ENCODE measurements at regions not wholly inside any gene's neighbourhood (a gene's known extent, or its start where the extent isn't known, plus 50 kb on each side); places are given as distances from the start of the nearest gene placed in this dataset.

DNA sequence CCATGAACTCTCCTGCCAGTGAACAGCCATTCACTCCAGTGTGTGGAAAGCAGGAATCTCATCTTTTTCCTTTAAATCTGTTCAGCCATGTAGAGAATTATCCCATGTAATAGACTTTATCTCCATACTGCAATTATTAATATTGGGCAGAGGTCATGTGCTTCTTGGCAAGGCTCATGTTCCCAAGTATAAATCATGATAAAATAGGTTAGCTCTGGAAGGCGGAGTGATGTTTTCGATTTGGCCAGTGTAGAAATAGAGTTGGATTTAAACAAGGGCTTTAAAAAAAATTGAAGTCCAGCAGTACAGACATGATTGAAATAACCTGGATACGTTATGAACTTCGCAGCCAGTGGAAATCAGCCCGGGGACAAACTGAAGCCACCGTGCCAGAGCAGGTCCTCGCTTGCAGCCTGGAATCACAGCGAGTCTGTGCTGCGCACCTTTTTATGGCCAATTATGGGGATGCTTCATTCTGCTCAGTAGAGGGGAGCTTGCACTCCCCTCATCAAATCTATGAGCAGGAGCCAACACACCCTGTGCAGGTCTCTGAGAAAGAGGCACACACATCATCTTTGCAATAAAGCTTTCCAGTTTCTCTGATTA lies 654.0 kb upstream of the MKI67 start:
- Mint-ChIP-seq H3K4me1 (ENCODE audit: low read depth) (no peaks in the 10 kb centered on the region), H3K9me3 (no peaks in the 10 kb centered on the region), H3K27me3 (ENCODE audit: low read depth) (peaks cover 3% of the 10 kb centered on the region), H3K36me3 (ENCODE audit: insufficient read depth) (no peaks in the 10 kb centered on the region), H3K4me3 (no peak overlapping the region)
- ATAC-seq (no peak), DNase-seq (no peak)

DNA sequence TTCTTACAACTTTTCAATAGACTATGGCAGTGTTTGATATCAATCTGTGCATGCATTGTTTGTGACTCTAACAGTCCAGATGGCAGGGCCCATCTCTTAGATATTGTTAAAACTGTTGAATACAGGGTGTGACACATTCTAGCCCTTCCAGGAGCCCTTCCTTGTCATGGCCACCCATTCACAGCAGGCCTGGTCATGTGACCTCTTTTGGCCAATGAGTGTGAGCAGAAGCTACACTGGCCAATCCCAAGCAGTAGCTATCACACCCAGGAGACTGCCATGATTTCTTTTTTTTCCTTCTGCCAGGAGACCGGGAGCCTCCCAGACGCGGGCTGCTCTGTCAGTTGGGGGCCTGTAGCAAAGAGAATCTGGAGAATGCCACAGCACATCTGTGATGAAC lies 655.4 kb upstream of the MKI67 start:
- no peak for DNase-seq
- H3K4me1 Mint-ChIP-seq (ENCODE audit: low read depth): no peaks in the 10 kb centered on the region
- ATAC-seq: no peak
- H3K36me3 Mint-ChIP-seq (ENCODE audit: insufficient read depth): no peaks in the 10 kb centered on the region
- no peaks in the 10 kb centered on the region for H3K9me3 Mint-ChIP-seq
- H3K4me3 Mint-ChIP-seq: no peak overlapping the region
- H3K27me3 Mint-ChIP-seq (ENCODE audit: low read depth): peaks cover 3% of the 10 kb centered on the region

DNA sequence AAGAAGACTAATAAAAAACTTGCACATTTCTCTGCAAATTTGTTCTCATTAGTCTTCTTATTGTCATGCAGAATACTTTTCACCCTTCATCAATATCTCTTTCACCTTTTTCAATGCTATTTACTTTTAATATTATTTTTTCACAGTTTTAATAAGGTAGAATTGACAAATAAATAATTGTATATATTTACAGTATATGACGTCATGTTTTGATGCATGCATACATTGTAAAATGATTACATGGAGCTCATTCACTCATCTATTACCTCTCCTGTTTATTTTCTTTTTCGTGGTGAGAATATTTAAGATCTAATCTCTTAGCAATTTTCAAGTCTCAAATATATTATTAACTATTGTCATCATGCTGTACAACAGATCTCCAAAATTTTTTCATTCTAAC lies 658.2 kb upstream of the MKI67 start:
- Mint-ChIP-seq H3K4me1 (ENCODE audit: low read depth) (no peaks in the 10 kb centered on the region), H3K36me3 (ENCODE audit: insufficient read depth) (no peaks in the 10 kb centered on the region), H3K27me3 (ENCODE audit: low read depth) (peaks cover 5% of the 10 kb centered on the region), H3K4me3 (no peak overlapping the region), H3K9me3 (no peaks in the 10 kb centered on the region)
- ATAC-seq (no peak), DNase-seq (no peak)

DNA sequence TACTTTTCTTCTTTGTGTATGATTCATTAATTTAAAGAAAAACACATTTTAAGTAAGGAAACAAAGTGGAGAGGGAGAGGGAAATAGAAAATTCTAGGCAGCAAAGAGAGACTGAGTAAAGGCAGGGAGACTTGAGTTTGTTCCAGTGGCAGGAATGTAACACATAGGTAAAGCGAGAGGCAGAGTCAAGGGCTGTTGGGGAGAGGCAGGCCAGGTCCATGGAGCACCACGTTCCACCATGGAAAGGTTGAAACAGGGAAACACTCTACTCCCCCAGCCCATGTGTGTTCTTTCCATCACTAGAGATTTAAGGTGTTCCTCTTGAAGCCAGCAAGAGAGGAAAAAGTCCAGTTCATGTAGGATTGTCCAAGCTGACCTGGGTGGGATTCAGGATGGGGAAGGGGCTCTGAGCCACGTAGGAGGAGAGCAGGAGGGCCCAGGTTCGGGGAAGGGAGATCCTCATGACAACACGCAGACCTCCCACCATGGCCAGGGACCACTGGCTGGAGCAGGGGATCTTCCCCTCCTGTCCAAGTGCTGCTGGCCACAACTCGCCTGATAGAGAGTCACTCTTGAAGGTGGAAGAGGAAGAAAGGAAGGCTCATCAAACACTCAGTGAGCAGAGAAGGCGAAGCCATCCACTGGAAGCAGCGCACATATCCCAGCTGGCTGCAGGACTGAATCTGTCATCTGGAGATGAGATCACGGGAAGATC lies 666.4 kb upstream of the MKI67 start:
- Mint-ChIP-seq H3K9me3 (no peaks in the 10 kb centered on the region), H3K4me3 (no peak overlapping the region), H3K27me3 (ENCODE audit: low read depth) (no peaks in the 10 kb centered on the region), H3K4me1 (ENCODE audit: low read depth) (no peaks in the 10 kb centered on the region), H3K36me3 (ENCODE audit: insufficient read depth) (no peaks in the 10 kb centered on the region)
- DNase-seq: no peak
- ATAC-seq: no peak

DNA sequence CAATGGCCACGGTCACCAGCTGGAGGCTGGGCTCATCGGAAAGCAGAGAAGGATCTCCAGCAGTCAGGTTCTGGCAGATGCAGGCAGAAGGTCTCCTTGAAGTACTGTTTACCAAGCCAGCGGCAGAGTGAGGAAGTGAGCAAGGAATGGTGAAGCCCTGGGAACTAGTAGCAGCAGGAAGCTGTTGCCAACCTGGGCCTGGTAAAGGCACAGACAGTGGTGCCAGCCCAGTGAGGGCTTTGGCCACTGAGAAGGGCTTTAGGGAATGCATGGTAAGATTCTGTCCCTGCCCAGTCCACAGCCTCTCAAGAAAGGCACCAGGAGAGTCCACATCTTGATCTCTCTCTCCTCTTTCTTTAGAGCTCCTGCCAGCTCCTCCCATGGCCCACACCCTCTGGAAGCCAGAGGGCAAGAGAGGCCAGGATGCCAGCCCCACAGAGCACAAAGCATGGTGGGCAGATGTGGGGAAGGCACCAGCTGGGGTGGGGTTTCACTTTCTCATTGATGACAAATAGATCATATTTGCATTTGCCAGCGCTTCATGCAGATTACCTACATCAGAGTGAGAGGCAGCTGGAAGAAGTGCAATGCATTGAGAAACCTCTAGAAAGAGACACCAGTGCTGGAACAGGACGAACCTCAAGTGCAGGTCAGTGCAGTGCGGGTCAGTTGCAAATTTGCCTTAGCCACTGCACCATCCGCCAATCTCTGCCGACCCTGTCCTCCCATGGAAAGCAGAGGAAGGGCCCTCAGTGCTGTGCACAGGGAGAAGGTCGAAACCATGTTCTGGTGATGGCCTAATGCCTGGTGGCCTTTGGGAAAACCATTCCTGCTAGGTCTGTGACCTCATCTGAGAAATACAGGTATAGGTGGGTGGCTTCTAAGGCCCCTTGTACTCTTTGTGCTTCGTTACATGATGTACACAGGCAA lies 667.8 kb upstream of the MKI67 start:
- ATAC-seq (no peak), DNase-seq (no peak)
- Mint-ChIP-seq H3K9me3 (no peaks in the 10 kb centered on the region), H3K4me1 (ENCODE audit: low read depth) (no peaks in the 10 kb centered on the region), H3K4me3 (no peak overlapping the region), H3K27me3 (ENCODE audit: low read depth) (no peaks in the 10 kb centered on the region), H3K36me3 (ENCODE audit: insufficient read depth) (no peaks in the 10 kb centered on the region)

DNA sequence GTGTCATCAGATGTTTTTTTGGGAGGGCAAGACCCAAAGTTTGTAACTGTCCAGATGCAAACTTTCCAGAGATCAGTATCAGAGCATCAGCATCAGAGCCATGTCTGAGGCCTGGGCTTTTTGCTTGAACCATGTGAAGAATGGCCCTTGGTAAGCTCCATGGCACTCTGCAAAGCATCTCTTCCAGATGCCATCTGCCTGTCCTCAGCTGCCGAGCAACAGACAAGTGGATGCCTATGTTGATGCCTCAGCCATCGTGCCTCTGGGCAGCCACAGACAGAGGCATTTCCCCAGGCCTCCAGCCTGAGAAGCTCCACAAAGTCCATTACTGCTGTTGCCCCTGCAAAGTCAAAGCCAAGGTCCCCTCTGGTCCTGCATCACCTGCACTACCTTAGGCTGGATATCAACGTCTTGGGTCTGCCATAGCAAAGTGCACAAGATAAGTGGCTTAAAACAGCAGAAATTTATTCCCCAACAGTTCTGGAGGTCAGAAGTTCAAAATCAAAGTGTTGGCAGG lies 670.2 kb upstream of the MKI67 start:
- Mint-ChIP-seq H3K4me3 (no peak overlapping the region), H3K9me3 (no peaks in the 10 kb centered on the region), H3K36me3 (ENCODE audit: insufficient read depth) (no peaks in the 10 kb centered on the region), H3K27me3 (ENCODE audit: low read depth) (no peaks in the 10 kb centered on the region), H3K4me1 (ENCODE audit: low read depth) (no peaks in the 10 kb centered on the region)
- ATAC-seq (no peak), DNase-seq (no peak)

DNA sequence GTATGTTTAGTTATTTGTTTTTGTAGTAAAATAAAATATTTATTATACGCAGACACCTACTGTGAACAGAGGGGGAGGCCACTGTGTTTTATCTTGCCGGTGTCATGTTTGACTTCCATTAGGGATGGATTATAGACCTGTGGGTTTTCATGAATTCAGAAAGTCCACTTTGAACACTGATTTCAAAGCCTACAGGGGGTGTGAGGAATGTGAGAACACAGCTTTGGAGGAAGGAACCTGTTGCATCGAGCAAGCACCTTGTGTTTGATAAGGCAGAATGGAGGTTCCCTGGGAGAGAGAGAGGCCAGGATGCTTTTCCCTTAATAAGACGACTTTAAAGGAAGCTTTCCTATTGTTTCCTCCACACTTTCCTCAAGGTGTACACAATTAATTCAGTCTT lies 665.0 kb upstream of the MGMT start:
- no peaks in the 10 kb centered on the region for H3K9me3 Mint-ChIP-seq
- no peak for ATAC-seq
- no peaks in the 10 kb centered on the region for H3K27me3 Mint-ChIP-seq (ENCODE audit: low read depth)
- H3K4me3 Mint-ChIP-seq: no peak overlapping the region
- no peaks in the 10 kb centered on the region for H3K4me1 Mint-ChIP-seq (ENCODE audit: low read depth)
- H3K36me3 Mint-ChIP-seq (ENCODE audit: insufficient read depth): no peaks in the 10 kb centered on the region
- no peak for DNase-seq

DNA sequence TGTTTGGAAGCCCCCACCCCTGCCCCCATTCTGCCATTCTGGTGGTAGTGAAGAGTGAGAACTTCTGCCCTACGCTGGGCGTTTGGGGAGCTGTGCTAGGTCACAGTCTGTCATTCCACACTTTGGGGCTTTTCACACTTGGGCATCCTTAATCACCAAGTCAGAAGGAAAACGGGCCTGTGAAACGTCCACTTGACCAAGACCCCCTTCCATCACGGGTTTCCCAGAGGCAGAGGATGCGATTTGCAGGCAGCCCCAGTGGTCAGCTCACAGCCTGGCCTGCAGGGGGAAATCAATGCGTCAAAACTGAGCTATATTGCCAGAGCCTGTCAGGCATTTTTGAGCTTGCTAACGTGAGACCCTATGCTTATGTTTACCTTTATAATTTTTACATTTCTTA lies 663.3 kb upstream of the MGMT start:
- Mint-ChIP-seq H3K4me1 (ENCODE audit: low read depth) (no peaks in the 10 kb centered on the region), H3K9me3 (no peaks in the 10 kb centered on the region), H3K36me3 (ENCODE audit: insufficient read depth) (no peaks in the 10 kb centered on the region), H3K27me3 (ENCODE audit: low read depth) (no peaks in the 10 kb centered on the region), H3K4me3 (no peak overlapping the region)
- no peak for ATAC-seq
- no peak for DNase-seq

DNA sequence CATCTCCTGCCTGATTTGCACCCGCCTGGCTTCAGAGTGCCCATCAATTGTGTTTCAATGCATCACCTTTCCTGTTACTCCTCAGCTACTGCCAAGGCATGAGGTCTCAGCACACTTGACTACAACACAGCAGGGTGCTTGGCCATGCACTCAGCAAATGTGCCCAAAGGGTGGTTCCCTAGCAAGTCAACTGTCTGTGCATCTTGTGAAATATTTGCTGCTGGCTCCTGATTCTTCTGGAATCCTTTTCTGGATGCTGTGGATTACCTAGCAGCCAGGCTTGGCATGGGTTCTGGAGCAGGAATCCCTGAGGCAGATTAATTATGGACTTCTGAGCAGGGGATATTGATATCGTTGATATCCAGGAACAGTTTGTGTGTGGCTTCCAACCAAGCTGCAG lies 662.6 kb upstream of the MGMT start:
- ATAC-seq (no peak), DNase-seq (no peak)
- H3K9me3 Mint-ChIP-seq: no peaks in the 10 kb centered on the region
- H3K4me3 Mint-ChIP-seq: no peak overlapping the region
- no peaks in the 10 kb centered on the region for H3K4me1 Mint-ChIP-seq (ENCODE audit: low read depth)
- no peaks in the 10 kb centered on the region for H3K36me3 Mint-ChIP-seq (ENCODE audit: insufficient read depth)
- H3K27me3 Mint-ChIP-seq (ENCODE audit: low read depth): no peaks in the 10 kb centered on the region

DNA sequence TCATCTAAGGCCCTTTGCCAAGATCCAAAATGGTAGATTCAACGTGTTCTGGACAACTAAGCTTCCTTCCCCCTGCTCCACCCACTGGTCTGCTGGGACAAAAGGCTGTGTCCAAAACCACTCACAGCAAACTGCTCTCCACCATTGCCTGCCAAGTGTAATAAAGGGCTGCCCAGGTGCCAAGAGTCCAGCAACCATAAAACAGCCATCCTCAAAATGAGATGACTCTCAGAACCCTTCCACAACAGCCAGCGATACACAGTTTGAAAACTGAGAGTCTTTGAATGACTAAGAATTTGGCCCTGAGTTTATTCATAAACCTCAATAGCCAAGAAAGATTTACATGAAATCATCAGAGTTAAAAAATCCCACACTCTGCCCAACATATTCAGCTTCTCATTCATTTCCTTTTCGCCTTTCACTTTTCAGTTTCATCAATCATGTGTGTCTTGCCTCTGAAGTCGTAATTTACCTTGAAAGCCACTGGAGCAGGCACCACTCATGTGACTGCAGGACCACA lies 658.1 kb upstream of the MGMT start:
- Mint-ChIP-seq H3K4me1 (ENCODE audit: low read depth) (no peaks in the 10 kb centered on the region), H3K4me3 (no peak overlapping the region), H3K27me3 (ENCODE audit: low read depth) (no peaks in the 10 kb centered on the region), H3K36me3 (ENCODE audit: insufficient read depth) (no peaks in the 10 kb centered on the region), H3K9me3 (no peaks in the 10 kb centered on the region)
- no peak for ATAC-seq
- no peak for DNase-seq

DNA sequence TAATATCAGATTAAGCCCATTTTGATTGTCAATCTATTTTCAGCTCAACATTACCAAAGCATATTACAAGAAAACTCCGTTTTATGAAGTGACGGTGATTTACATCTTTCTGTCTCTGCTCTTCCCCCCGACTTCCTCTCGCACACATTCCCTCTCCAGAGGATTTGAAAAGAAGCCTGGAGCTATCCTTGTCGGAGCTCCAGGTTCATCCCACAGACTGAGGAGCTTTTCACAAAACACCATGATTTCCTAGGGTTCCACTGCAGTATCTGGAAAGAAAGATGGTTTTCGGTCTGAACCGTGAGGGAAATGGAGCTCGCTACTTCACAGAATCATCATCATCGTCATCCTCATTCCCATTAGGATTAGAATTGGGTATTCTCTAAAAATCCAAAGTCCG lies 655.5 kb upstream of the MGMT start:
- H3K27me3 Mint-ChIP-seq (ENCODE audit: low read depth): no peaks in the 10 kb centered on the region

DNA sequence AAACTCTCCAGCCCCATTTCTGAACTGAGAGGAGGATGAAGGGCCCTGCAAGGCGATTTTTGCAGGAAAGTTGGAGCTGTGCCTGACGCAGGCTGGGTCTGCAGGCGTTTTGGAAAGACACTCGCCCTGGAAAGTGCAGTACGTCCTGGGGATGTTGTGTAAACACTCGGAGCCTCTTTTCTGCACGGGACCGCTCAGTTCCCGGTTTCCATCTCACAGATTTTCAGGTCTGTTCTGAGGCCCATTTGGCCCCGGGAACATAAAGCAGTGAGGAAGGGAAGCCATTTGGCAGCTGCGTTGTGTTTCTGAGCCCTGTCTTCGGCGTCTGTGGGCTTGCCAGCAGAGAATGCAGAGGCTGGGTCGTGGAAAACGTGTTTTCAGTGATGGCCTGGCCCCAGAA lies 655.0 kb upstream of the MGMT start:
- no peaks in the 10 kb centered on the region for H3K36me3 Mint-ChIP-seq (ENCODE audit: insufficient read depth)
- no peak for ATAC-seq
- H3K9me3 Mint-ChIP-seq: no peaks in the 10 kb centered on the region
- no peak for DNase-seq
- no peaks in the 10 kb centered on the region for H3K4me1 Mint-ChIP-seq (ENCODE audit: low read depth)
- H3K4me3 Mint-ChIP-seq: no peak overlapping the region
- H3K27me3 Mint-ChIP-seq (ENCODE audit: low read depth): no peaks in the 10 kb centered on the region

More for the DNA sequence above, 655.5 kb upstream of the MGMT start:
- H3K4me3 Mint-ChIP-seq: no peak overlapping the region
- H3K9me3 Mint-ChIP-seq: no peaks in the 10 kb centered on the region
- H3K36me3 Mint-ChIP-seq (ENCODE audit: insufficient read depth): no peaks in the 10 kb centered on the region
- H3K4me1 Mint-ChIP-seq (ENCODE audit: low read depth): no peaks in the 10 kb centered on the region
- ATAC-seq: no peak
- no peak for DNase-seq

DNA sequence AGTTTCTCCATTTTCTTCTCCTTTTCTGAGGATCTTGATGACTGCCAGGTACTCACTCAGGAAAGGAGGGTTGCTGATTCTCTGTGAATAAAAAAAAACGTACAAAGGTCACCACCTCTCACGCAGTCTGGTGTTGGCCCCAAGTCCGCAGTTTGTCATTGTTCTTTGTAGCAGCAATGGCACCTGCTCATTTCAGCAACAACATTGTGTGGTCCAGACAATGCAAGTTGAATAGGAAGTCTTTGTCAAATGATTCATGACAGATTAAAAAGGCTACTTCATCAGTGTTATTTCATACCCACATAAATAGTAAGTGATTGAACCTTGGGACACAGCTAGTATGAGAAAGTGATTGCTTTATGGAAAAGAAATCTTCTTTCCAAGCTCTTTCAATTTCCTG lies 653.5 kb upstream of the MGMT start:
- no peak for DNase-seq
- H3K9me3 Mint-ChIP-seq: no peaks in the 10 kb centered on the region

DNA sequence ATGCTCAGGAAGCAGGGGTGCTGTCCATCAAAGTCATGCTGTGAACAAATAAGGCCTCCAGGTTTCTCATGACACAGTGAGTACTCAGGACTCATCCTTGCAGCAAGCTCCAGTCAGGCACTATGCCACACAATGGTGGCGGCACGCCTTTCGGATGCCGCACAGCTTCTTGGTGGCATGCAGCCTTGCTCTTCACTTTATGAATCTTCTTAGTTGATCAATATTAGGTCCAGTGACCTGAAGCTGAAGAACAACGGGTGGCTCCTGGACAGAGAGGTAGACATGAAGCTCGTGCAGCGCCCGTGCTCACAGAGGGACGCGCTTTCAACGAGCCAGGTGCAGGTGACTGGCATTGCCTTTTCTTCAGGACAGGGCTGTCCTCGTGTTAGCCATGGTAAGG lies 653.0 kb upstream of the MGMT start:
- DNase-seq (no peak), ATAC-seq (no peak)
- H3K27me3 Mint-ChIP-seq (ENCODE audit: low read depth): no peaks in the 10 kb centered on the region
- no peak overlapping the region for H3K4me3 Mint-ChIP-seq
- H3K9me3 Mint-ChIP-seq: no peaks in the 10 kb centered on the region
- H3K4me1 Mint-ChIP-seq (ENCODE audit: low read depth): no peaks in the 10 kb centered on the region
- no peaks in the 10 kb centered on the region for H3K36me3 Mint-ChIP-seq (ENCODE audit: insufficient read depth)

More for the DNA sequence above, 653.5 kb upstream of the MGMT start:
- no peak for ATAC-seq
- Mint-ChIP-seq H3K27me3 (ENCODE audit: low read depth) (no peaks in the 10 kb centered on the region), H3K4me3 (no peak overlapping the region), H3K4me1 (ENCODE audit: low read depth) (no peaks in the 10 kb centered on the region), H3K36me3 (ENCODE audit: insufficient read depth) (no peaks in the 10 kb centered on the region)
